Fibroblast of skin of back (primary cell): ENCODE measurements at regions not wholly inside any gene's neighbourhood (a gene's known extent, or its start where the extent isn't known, plus 50 kb on each side); places are given as distances from the start of the nearest gene placed in this dataset.
A peak's percentile ranks its signal among the peaks of the same experiment; 100 is the strongest.

ENCODE experiments used
- DNase-seq: peaks from one replicate; pipeline ENCODE4 v3.0.0-alpha.2; 2013

DNA sequence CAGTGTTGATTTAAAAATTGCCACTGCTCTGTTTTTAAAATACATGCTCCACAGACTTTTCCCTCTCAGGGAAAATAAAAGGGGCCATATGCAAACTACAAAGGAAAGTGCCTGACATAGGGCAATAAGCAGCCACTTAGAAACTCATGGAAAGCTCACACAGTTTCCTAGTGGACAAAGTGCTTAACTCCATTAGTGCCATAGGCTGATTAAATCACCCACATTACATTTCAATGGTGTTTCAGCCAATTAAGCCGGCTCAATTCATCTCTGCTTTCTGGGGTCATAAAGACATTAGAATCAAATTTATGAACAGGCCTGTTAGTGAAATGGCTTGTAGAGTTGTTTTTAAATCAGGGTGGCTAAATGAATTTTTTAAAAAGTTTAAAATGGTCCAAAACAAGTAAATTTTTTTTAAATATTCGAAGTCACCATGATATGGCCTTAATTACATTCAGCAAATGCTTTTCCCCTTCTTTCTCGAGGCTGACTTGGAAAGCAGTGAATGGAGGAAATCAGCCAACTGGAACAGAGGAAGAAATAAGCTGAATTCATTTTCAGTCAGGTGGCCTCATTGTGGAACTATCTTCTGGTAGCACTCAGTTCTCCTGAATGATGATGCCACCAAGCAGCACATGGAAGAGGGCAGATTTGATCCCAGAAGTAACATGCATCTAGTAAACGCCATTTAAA is 2305.1 kb upstream of the AGA start:
- DNase-seq, result no peak

- no peak for DNase-seq
Measured at GRCh38 chr4:179748837-179749236, 2306.6 kb upstream of the AGA start.

DNA sequence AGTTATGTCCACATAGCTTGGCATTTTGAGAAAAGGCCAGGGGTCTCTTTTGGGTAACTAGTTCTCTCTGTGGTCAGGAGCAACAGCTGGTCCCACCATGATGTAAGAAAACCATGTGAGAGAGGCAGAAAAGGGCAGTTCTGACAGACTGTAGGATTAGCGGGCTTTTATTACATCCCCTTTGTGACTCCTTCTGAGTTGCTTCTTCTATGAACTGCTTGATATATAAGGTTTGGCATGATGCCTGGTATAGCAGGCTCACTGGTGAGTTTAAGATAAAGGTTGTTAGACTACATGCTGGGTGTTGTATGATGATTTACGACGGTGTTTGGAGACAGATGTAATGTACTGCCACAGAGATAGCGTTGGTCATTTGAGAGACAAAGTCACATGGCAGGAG is 2308.1 kb upstream of the AGA start:
- DNase-seq, result no peak

DNA sequence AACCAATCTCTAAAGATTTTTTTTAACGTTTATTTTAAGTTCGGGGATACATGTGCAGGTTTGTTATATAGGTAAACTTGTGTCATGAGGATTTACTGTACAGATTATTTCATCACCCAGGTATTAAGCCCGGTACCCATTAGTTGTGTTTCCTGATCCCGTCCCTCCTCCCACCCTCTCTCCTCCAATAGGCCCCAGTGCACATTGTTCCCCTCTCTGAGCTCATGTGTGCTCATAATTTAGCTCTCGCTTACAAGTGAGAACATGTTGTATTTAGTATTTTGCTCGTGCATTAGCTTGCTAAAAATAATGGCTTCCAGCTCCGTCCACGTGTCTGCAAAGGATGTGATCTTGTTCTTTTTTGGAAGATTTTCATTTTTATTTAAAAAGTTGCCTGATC is 2309.4 kb upstream of the AGA start:
- DNase-seq, result no peak

DNA sequence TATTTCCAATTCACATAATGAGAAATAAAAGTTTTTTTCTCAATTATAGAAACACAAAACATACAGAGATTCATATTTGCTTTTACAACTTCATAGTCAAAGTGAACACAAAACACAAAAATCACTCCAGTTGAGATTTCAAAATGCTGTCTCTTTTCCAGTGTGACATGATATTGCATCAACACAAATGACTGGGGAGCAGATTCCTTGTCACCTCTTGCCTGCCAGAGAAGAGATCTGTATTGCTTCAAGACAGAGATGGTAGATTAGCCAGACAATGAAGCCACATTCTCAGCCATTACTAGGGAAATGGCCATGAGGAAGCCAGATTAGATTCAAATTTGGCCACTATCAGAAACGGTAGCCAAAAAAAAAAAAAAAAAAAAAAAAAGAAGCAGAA is 2313.1 kb upstream of the AGA start:
- no peak for DNase-seq

- DNase-seq, result no peak
Measured at GRCh38 chr4:179757641-179758040, 2315.4 kb upstream of the AGA start.

GRCh38 chr4:179762840-179763239 is 2320.6 kb upstream of the AGA start:
- no peak for DNase-seq

GRCh38 chr4:179766938-179767337 is 2324.7 kb upstream of the AGA start:
- DNase-seq, result no peak

DNA sequence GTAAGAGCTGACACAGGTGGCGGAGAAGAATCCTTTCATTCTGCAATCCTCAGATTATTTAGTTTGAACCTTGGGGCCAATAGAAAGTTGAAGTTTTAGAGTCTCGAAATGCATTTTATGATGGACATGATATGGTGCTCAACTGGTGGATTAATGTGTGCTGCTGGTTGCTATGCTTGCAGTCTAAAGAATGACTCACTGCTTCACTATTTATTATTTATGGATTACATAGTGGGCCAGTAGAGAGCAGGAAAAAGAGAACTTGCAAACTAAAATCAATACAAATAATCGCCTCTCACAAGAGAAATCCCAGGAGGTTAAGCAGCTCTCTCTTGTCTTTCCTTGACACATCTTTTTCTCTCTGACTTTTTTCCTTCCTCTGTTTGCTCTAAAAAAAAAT is 2326.8 kb upstream of the AGA start:
- DNase-seq, result no peak

- DNase-seq, result no peak
Measured at GRCh38 chr4:179797738-179798137, 2355.5 kb upstream of the AGA start.

GRCh38 chr4:179803857-179804256 is 2361.6 kb upstream of the AGA start:
- DNase-seq, result no peak

GRCh38 chr4:179804440-179804839 is 2362.2 kb upstream of the AGA start:
- DNase-seq, result peak; percentile 9

GRCh38 chr4:179817317-179817716 is 2375.1 kb upstream of the AGA start:
- DNase-seq, result no peak

GRCh38 chr4:179823342-179823741 is 2381.1 kb upstream of the AGA start:
- DNase-seq, result no peak

DNA sequence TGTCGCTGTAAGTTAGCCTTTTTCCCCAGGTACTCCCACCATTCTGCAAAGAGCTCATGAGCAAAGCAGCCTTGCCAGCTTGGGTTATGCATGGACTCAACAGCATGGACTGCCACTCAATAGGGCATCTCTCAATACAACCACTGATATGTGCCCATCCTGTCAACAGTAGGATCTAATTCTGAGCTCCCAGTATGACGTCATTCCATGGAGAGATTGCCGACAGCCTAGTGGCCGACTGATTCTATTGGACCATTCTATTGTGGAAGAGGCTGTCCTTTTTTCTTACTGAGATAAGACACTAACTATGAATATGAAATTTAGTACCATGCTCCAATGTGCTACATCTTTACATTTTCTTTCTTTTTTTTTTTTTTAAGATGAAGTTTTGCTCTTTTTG is 2389.0 kb upstream of the AGA start:
- DNase-seq, result no peak

DNA sequence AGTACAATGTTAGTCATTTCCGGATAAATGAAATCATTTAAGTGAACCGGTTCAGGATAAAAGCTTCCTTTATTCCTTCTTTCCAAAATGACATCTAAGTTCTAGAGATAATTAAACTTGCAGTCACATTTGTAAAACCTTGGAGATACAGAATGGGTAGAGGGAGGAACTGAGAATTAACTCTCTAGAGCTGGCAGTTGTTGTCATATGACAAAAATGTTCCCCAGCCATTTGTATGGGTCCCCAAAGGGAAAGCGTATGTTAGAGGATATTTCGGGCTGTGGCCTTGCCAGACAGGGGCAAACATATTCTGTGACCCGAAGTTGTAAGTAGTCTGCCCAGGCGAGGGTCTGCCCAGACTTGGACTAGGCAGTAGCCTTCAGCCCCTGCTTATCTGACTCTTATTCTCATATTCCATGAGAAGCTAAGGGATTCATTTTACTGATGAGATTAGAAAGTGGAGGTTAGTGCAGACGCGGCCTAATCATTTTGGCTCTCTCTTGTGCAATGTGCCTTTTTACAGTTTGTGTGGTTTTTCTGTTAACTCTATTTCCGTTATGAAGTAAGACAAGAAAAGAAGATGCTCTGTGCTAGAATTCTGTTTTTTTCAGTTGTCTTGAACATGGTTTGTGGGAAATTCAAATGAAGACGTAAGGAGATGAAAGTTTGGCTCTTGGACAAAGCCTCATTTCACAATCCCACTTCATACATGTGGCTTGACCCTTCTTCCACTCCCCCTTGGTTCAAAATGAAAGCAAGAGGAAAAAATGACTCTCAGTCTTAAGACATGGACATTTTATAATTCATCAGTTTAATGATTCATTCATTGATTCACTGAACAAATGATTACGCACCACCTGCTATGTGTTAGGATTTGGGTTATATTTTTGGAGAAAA is 2394.2 kb upstream of the AGA start:
- DNase-seq, result no peak

DNA sequence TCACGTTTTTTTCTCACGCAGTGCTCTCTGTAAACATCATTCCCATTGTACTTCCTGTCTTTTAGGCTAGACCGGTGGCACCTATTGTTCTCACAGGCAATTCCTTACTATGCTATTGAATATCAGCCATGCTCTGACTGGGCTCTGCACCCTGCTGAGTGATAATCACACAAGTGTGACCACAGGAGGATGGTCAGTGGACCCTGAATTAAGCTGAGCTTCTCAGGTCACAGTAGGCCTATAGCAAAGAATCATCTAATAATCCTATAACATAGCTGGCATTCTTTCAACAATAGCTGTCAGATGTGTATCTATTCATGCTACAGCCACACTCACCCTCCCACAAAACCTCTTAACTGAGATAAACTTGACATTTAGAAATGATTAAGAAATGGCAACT is 2399.8 kb upstream of the TENM3 start:
- no peak for DNase-seq

GRCh38 chr4:179855469-179855868 is 2387.7 kb upstream of the TENM3 start:
- DNase-seq, result no peak

GRCh38 chr4:179858221-179858620 is 2385.0 kb upstream of the TENM3 start:
- no peak for DNase-seq

DNA sequence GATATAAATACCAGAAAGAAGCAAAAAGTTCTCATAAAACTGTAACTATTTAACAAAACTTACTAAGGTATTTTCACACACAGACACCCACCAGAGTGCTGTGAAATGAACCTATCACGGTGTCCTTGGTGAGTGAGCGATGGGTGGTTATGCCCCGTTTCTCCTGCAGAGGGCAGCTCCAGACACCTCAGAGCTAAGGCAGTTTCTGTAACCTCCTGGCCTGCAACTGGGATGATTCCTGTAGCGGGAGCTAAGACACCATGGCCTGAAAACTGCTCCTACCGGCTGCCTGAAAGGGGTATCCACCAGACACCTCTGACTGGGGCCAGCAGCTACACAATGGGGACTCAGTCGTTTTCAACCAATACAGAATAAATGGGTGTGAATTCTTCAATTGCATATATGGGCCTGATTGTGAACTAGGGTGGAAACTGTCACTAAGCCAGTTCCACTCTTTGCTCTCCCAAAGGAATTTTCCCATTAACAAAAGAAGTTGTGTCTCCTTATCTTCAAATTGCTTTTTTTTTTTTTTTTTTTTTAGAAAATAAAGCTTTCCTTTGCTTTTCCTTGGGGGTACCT is 2375.8 kb upstream of the TENM3 start:
- DNase-seq, result peak; percentile 56

DNA sequence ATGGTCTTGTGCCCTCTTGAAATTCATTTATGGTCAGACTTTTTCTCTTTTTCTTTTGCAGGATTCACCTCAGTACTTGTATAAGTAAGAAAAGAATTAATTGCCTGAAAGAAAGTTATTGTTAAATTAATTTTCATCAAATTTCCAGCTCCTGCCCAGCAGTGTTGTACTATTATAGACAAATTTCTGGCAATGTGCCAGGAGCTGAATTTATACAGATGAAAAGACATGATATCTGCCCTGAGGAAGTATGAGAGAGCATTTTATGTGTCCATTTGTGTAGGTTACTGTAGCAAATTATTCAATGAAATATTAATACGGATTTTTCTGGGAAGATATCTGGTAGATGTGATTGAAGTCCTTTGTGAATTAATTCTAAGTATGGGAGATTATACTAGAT is 2371.5 kb upstream of the TENM3 start:
- DNase-seq, result no peak

GRCh38 chr4:179872755-179873154 is 2370.4 kb upstream of the TENM3 start:
- DNase-seq, result no peak

DNA sequence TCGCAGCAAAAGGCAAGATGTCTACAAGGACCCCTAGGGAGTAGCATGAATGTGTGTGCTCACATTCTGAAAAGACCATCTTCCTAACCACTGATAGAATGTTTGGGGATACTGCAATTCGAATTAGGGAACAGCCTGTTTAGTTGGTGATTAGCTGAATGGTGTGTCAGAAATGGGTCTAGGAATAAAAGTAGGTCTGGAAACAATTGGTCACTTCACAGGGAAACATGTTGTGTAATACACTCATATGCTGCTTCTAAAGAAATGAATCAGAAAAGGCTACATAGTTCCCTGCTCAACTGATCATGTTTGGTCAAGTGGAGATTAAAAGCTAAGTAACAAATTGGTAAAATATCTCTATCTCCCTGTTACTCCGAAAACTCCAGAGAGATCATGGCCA is 2362.4 kb upstream of the TENM3 start:
- no peak for DNase-seq
